ENCODE measurements at regions not wholly inside any gene's neighbourhood (a gene's known extent, or its start where the extent isn't known, plus 50 kb on each side); places are given as distances from the start of the nearest gene placed in this dataset.
A peak's percentile ranks its signal among the peaks of the same experiment; 100 is the strongest.

DNA sequence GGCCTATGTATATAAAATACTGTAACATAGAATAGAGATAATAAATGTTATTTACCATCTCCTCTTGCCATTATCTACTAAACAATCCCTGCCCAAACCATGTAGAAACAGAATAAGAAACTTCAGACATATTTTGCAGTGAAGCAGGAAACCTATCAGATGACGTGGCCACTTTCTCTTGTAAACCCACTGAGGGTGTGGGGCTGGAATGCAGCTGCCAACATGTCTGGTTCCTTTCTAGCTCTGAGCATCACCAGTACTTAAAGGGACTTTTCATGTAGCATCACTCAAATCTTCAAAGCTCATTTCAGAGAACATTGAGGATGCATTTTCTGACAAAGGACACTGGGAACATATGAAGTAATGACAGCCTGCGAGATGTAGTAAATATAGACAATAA is 251.8 kb downstream of the LPIN1 start:
- TF ChIP-seq, protein P1, sequence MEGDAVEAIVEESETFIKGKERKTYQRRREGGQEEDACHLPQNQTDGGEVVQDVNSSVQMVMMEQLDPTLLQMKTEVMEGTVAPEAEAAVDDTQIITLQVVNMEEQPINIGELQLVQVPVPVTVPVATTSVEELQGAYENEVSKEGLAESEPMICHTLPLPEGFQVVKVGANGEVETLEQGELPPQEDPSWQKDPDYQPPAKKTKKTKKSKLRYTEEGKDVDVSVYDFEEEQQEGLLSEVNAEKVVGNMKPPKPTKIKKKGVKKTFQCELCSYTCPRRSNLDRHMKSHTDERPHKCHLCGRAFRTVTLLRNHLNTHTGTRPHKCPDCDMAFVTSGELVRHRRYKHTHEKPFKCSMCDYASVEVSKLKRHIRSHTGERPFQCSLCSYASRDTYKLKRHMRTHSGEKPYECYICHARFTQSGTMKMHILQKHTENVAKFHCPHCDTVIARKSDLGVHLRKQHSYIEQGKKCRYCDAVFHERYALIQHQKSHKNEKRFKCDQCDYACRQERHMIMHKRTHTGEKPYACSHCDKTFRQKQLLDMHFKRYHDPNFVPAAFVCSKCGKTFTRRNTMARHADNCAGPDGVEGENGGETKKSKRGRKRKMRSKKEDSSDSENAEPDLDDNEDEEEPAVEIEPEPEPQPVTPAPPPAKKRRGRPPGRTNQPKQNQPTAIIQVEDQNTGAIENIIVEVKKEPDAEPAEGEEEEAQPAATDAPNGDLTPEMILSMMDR (IDR thresholded peaks at IDR 0.05; ENCODE audit: insufficient read depth, low read depth, low read length, missing control alignments): no peak
- DNase-seq (ENCODE audit: low read depth): no peak
- H3K4me3 ChIP-seq (ENCODE audit: low read length): no peak overlapping the region

DNA sequence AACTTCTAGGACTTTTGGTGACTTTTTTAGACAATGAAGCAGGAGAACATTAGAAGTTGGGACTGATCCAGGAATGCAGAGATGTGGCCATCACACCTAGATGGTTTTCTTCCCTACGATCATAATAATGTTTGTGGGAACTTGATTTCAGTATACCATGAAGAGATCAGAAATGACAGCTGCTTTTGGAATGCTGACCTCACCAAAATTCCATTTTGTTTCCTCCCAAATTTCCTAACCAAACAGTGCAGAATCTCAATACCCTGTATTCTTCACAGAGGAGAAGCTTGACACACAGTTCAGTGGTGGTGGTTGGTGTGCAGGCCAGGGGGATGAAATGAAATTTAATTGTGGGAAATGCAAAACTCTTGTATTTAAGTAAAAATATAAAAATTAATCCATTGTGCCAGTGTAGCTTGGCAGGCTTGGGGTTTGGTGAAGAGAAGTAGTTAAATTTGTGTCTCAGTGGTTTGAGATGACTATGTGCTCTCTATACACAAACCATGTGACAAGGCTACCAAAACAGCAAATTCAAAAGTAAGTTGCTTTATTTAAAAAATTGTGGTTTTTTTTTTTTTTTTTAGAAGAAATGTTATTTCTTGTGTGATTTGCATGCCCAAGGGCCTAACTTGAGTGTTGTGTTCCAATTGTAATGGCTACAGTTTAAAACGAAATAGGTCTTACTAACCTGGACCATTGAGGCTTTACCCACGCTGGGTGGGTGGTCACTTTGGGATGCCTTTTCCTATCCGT is 252.4 kb downstream of the LPIN1 start:
- TF ChIP-seq, protein P1 (IDR thresholded peaks at IDR 0.05; ENCODE audit: insufficient read depth, low read depth, low read length, missing control alignments): no peak
- peak; percentile 18 for DNase-seq (ENCODE audit: low read depth)
- H3K4me3 ChIP-seq (ENCODE audit: low read length): no peak overlapping the region

DNA sequence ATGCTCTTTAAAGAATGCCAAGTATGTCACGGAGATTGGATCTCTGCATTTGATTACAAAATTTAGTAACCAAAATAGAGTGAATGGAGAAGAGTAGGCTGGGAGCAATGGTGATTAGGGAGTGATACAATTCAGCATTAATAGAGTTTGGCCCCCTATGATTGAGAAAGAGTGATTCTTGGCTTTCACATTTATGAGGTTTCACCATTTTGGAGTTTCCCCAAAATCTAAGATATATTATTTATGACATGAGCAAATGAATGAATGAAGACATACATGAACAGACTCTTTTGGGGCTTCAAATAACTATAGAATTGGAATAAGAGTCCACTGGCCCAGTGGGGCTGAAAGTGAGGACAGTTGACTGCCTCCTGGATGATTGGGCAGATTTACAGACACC is 255.2 kb downstream of the LPIN1 start:
- TF ChIP-seq, protein P1 (IDR thresholded peaks at IDR 0.05; ENCODE audit: insufficient read depth, low read depth, low read length, missing control alignments): no peak
- no peak for DNase-seq (ENCODE audit: low read depth)
- no peak overlapping the region for H3K4me3 ChIP-seq (ENCODE audit: low read length)

DNA sequence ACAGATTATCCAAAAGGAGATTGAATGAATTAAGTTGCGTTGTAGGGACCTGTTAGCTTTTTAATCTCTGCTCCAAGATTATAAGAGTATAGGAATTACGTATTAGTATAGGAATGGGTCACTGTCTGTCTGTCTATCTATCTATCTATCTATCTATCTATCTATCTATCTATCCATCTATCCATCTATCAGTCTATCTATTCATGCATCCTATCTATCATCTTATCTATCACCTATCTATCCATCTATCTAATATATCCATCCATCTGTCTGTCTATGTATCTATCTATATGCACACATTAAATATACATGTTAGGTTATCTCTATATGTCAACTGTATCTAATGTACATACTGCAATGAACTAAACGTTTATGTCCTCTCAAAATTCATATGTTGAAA is 255.8 kb downstream of the LPIN1 start:
- TF ChIP-seq, protein P1 (IDR thresholded peaks at IDR 0.05; ENCODE audit: insufficient read depth, low read depth, low read length, missing control alignments): no peak

DNA sequence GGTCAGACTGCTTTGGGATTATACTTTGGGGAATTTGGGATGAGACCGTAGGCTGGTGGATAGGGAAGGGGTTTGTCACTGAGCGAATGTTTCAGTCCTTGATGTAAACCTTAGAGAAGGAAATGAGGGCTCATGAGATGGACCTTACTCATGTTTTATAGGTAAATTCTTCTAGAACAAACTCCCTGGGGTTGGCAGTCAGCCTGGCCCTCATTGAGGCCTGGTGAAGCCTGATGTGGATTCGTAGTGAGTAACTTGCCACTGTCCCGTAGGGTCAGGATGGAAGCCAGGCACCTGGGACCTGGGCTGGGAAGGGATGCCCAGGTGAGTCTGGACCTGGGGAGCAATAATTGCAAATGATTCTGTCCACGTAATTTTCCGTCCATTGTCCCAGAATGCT is 258.3 kb downstream of the LPIN1 start:
- TF ChIP-seq, protein P1 (IDR thresholded peaks at IDR 0.05; ENCODE audit: insufficient read depth, low read depth, low read length, missing control alignments): no peak
- no peak for DNase-seq (ENCODE audit: low read depth)
- H3K4me3 ChIP-seq (ENCODE audit: low read length): no peak overlapping the region

More for the DNA sequence above, 255.8 kb downstream of the LPIN1 start:
- no peak for DNase-seq (ENCODE audit: low read depth)
- no peak overlapping the region for H3K4me3 ChIP-seq (ENCODE audit: low read length)

DNA sequence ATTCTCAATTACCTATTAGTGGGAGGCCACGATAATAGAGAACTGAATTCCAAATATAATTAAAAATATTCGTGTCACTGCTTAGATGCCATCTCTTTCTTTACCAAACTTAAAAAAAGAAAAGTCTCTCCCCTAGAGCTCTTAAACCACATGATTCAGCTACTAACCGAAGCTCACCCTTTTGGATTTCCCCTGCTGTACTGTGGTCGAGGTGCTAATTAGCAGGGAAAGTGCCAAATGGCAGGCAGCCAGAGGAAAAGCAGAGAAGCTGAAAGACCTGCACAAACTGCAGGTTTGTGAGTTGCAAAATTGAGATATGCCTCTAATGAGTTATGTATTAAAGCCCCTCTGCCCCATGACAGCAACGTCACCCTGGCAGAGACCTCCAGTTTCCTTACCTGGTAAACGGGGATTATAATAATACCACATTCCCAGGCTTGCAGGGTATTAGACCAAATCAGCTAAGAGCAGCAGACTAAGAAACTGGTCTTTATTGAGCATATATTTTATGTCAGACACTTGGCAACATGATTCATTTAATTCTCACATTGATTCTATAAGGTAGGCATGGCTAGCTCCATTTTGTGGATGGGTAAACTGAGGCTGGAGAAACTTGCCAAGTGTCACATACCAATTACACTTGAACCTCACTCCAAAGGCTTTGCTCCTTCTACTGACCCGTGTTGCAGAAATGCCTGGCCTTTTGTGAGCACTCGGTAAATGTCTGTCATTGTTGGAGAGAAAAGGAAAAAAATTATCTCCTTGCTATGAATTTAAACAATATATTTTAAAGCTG is 259.7 kb downstream of the LPIN1 start:
- TF ChIP-seq, protein P1 (IDR thresholded peaks at IDR 0.05; ENCODE audit: insufficient read depth, low read depth, low read length, missing control alignments): no peak
- no peak overlapping the region for H3K4me3 ChIP-seq (ENCODE audit: low read length)
- DNase-seq (ENCODE audit: low read depth): peak; percentile 74
